Activated CD8-positive, alpha-beta memory T cell treated with anti-CD3 and anti-CD28 coated beads, Interleukin-2, amount 50 U/mL, for 24 hours (primary cell): ENCODE measurements at regions not wholly inside any gene's neighbourhood (a gene's known extent, or its start where the extent isn't known, plus 50 kb on each side); places are given as distances from the start of the nearest gene placed in this dataset.
"Not testable (repeated sequence)": the region's sequence is repeated elsewhere in the genome, so short reads cannot be mapped to it uniquely, and the experiment has no call there.

ENCODE experiments used
- DNase-seq: peaks from one replicate; pipeline ENCODE4 v3.0.0-alpha.2; 2020; ENCODE audit errors: extremely low read depth

DNA sequence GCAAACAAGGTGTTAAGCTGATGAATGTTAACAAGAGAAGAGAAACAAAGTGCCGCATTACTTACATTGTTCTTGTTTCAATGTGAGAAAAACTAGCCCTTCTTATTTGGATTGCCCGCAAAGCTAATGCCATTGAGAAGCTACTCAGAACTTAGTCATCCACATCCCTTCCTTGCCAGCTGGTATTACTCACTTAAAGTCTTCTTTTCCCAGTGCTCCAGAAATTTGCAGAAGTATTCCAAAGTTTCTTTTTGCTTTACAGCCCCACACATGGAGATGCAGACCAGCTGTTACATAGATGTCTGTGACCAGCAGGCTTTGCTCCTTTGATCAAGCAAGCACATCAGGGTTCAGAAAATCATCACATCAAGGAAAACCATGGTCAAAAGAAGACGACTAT is 529.0 kb downstream of the TBC1D32 start:
- no peak for DNase-seq

DNA sequence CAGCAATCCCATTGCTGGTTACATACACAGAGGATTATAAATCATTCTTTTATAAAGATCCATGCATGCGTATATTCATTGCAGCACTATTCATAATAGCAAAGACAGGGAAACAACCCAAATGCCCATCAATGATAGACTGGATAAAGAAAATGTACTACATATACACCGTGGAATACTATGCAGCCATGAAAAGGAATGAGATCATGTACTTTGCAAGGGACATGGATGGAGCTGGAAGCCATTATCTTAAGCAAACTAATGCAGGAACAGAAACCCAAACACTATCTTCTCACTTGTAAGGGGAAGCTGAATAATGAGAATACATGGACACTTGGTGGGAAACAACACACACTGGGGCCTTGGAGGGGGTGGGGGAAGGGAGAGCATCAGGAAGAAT is 529.7 kb downstream of the TBC1D32 start:
- DNase-seq: no peak

DNA sequence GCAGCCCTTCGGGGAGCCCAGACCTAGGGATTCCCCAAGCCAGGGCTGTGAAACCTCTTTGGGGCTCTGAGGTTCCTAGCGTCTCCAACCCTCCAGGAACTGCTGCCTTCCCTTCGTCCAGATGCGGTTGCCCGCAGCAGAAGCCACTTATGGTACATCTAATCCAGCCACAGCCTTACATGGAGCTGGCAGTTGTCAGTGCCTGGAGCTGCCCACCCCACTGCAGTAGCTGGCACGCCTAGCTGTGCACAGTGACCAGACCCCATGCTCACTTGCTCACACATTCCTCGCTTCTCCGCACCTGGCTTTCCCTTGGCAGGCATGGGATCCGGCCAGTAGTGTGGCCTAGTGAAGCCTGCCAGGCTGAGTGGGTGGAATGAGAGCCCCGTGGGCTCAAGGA is 547.6 kb downstream of the TBC1D32 start:
- DNase-seq: no peak

DNA sequence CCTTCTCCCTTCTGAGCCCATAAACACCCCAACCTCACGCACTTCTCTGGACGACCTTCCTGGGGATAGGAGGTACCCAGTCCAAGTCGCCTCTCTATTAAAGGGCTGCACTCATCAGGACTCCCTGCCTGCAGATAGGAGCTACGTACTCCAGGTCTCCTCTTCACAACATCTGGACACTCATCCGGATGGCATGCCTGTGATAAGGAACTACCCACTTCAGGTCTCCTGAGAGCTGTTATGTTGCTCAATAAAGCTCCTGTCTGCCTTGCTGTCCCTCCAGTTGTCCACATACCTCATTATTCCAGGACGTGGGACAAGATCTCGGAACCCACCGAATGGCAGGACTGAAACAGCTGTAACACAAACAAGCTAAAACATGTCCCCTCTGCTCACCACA is 548.0 kb downstream of the TBC1D32 start:
- DNase-seq: no peak

DNA sequence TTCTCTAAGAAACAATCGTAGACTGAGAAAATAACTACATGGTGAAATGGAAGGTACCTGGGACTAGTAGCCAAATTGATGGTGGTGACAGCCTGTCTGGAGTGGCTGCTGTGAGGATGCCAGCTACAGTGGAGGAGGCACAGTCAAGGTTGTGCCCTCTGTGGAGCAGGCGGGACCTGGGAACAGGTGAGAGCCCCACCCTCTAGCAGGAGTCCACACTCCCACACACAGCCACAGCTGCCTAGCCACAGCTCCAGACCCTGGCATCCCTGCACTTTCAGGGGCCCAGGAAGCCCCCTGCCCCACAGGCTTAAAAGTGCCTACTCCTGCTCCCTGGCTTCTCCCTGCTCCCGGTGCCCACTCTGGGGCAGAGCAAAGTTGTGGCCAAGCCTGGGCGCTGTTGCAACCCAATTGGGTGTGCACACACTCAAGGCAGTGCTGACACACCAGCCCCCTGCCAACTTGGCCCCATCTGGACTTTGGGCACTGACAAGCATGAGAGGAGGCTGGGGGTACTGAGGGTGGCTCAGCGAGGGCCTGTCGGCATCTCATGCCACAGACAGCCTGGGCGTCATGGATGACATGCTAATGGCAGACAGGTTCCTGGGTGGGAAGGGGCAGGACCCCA is 548.7 kb downstream of the TBC1D32 start:
- no peak for DNase-seq

DNA sequence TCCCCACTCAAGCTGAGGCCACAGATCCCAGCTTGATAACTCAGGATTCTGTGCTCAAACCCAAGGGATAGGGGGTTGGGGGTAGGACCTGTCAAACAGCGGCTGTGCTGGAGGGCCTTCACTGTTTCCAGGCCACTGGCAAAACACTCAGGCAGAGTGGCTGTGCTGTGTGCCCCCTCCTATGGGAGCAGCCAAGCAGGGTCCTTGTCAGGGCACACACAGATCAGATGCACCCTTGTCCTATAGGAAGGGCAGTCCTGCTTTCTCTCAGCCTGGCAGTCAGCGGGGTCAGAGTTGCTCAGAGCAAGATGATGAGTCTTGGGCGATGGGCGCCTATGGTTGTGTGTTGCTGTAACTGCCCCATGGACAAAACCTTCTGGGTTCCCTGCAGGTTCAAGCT is 554.8 kb downstream of the TBC1D32 start:
- DNase-seq: no peak

DNA sequence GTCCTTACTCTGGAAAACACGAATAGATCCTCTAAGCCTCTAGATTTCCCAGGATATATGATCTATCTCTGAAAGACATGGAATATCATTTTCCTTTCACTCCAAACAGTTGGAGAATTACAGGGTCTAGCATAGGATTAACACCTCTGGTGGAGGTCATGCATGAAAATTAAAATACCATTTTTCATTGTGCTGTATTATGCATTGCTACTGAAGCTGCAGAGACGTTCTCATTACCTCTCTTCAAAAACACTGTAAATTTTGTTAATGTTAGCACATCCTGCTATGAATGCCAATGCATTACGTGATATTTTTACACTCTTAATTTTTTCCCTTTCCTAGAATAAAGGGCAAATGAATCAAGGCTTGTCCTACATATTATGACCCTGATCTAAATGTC is 558.6 kb downstream of the TBC1D32 start:
- no peak for DNase-seq

DNA sequence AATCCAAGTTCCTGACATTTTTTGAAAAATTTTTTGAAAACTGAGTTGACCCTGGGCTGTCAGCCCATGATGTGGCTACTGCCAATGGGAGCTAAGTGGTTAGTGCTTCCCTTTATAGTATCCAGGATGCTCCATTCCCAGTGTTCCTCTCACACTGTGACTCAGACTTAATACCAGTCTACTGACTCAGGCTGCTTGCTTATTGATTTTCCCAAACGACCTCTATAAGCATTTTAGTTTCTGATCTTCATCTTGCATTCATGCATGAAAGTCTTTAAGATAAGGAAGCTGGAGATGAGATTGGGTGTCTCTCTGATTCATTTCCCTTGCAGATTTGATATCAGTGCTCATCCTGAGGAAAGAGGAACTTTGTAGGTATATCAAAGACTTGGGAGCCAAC is 560.0 kb downstream of the TBC1D32 start:
- DNase-seq: no peak

DNA sequence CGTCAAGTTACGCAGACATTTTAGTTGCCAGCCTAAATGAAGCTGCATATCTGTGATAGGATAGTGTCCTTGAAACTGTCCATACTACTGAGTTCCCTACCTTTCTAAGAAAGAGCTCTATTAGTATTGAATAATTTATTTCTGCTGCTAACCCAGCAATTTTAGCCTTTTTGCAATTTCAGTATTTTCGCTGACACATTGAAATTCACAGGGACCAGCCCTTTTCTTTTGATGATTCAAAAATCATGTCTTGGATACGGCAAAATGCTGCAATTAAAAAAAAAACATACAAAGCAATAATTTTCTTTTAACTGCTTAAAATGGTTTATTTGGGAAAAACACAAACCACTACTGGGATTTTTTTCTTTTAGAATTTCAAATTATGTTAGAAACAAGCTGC is 563.3 kb downstream of the TBC1D32 start:
- no peak for DNase-seq

DNA sequence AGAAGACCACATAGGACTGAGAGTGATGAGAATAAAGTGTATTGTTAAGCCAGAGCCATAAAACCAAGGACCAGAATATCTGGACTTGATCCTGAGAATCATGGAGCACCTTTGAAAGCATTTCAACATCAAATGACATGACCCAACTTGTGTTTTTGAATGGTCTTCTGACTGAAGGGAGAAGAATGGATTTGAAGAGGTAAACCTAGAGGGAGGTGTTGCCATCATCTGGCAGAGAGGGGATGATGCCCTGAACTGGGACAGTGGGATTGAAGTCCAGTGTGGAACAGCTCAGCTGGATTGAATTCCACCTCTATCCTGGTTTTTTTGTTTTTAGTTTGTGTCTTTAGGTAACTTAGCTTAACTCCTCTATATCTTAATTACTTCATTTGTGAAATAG is 570.0 kb downstream of the TBC1D32 start:
- DNase-seq: no peak

DNA sequence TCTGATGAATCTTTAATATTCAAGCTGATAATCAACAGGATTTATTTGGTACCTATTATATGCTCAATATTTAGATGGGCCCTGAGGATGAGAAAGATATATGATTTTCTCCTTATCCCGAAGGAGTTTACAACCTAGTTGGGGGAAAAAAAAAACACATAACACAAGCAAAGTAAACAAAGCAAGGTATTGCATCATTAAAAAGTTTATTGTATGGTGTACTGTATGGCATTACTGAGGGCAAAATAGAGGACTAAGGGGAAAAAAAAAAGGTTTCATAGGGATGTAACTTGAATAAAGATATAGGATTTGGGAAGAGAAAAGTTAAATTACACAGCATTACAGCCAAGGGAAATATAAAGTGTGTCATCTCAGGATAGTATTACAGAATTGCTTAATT is 574.7 kb downstream of the TBC1D32 start:
- DNase-seq: no peak

DNA sequence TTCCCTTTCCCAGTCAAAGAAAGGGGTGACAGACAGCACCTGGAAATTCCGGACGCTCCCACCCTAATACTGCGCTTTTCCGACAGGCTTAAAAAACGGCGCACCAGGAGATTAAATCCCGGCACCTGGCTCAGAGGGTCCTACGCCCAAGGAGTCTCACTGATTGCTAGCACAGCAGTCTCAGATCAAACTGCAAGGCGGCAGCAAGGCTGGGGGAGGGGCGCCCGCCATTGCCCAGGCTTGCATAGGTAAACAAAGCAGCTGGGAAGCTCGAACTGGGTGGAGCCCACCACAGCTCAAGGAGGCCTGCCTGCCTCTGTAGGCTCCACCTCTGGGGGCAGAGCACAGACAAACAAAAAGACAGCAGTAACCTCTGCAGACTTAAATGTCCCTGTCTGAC is 585.7 kb downstream of the TBC1D32 start:
- DNase-seq: not testable (repeated sequence)

DNA sequence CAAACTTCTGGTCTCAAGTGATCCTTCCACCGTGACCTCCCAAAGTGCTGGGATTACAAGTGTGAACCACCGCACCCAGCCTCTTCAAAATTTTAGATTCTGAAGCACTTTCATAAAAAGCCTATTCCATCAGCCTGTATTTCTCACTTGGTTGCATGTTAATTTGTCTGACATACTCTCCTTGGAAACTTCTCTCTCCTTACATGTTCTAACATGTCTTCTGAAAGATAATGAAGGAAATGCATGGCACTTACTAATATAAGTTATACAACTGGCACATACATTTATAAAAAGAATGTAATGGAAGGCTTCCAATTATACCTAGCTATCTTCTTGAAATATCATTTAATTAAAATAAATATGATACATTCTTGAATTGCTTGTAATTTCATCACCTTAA is 597.5 kb downstream of the TBC1D32 start:
- DNase-seq: no peak

DNA sequence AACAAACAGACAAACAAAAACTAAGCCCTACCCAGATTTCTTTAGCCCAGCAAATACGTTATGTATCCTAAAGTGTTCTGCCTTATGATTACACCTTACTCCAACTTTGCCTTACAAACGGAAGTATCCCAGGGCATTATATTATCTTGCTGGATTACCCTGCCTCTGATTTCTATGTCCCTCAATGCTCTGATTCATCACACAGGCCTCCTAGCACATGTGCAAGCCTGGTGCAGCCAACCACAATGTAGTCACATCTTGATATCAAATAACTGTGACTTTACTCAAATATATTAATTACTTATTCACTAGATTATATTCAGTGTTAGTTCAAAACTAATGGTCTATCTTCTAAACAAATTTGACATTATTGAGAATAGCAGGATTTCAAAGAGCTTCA is 598.6 kb downstream of the TBC1D32 start:
- DNase-seq: no peak

DNA sequence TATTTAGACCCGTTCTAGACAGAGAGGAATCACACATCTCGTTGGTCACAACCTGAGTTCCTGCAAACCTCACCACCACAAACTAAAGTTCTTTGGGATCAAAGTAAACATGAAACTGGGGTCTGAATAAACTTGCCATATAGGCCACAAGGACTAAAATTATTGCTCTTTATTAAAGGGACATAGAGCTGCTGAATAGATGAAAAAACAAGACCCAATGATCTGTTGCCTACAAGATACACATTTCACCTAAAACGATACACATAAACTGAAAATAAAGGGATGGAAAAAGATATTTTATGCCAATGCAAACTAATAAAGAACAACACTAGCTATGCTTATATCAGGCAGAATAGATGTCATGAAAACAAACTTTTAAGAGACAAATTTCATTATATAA is 623.0 kb downstream of the TBC1D32 start:
- DNase-seq: no peak

DNA sequence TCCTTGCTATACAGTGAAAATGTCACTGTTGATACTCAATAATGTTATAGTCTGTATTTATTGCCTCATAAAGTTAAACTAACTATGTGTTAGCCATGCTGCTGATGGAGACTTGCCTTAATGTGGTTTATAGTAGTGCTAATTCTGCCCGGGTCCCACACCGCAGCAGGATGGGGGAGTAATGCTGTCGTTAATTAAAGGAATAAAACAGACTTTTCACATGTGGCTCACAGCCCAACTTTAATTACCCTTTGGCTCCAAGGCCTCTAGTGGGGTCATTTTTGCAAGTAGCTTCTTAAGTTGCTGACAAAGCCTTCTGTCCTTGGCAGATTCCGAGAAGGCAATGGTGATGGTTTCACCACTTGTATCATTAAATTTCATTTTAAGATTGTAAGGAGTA is 634.3 kb downstream of the TBC1D32 start:
- no peak for DNase-seq

DNA sequence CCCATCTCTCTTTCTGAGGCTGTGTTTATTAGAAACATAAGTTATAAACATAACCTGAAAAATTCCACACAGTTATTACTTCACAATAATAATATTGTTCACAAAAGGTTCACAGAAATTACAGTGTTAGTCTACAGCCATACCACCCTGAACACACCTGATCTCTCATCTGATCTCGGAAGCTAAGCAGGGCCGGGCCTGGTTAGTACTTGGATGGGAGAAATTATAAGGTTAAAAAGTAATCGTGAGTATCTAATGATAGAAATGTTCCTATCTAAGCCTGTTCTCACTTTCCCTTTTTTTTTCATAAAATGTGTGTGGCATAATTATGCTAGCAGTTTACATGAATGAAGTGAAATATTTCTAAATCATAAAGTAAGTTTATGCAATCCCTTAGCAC is 647.8 kb downstream of the TBC1D32 start:
- no peak for DNase-seq

DNA sequence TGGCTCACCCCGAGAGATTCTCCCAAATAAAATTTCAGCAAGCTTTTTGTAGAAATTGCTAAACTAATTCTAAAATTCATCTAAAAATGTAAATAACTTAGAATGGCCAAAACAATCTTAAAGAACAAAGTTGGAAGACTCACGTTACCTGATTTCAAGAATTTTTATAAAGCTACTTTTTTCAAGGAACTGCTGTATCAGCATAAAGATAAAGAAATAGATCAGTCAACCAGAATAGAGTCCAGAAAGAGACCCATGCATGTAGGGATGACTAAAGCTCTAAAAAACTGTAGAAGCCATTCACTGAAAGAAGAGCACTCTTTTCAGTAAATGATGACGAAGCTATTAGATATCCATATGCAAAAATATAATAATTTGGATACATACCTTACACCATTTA is 652.1 kb downstream of the TBC1D32 start:
- no peak for DNase-seq

DNA sequence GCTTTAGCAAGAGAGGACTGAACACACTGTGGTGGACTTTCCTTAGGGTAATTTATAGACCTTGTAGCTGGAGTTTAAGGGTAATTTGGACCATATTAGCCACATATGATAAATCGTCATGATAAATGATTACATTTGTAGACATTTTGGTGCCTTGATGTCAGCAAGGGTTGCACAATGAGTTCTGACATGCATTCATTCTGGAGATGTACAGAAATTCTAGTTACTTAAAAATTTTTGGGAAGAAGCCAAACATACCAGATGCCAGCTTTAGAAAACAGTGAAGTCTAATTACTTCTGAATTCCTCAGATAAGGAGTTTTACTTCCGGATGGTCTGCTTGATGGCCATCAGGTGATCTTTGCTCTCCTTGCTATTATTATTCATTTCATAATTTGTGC is 653.1 kb downstream of the TBC1D32 start:
- DNase-seq: no peak

DNA sequence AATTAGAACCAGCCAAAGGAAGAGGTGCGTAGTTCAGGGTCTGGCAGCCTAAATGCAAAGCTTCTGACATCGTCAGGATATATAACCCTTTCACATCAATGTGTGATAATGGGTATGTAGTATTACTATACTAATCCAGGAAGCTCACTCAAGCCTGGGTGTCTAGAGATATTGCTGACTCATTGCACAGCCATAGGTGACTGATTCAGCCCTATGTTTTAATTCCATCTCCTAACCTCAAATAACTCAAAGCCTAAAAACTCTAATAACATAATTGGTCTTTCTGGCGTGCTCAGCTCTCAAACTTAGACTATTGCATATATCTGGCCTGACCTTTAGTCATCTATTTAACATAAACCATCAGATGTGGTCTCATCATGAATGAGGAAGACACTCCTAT is 658.4 kb downstream of the TBC1D32 start:
- no peak for DNase-seq

DNA sequence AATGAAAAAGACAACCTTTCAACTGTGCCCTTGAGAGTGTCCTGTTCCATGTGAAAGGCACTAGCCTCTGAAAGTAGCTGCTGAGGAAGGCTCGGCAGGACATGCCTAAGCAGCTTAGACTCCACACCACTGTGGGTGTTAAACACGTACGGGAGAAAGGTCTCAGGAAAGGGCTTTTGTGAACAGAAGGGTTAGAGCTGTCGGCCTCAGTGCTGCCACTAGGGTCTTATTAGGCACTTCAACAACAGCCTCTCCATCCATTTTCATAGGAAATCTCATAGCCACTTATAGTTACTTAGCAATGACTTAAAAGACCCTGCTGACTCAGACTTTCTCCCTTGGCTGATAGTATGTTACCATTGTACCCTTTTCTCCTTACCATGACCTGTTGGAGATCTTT is 662.8 kb downstream of the TBC1D32 start:
- no peak for DNase-seq

DNA sequence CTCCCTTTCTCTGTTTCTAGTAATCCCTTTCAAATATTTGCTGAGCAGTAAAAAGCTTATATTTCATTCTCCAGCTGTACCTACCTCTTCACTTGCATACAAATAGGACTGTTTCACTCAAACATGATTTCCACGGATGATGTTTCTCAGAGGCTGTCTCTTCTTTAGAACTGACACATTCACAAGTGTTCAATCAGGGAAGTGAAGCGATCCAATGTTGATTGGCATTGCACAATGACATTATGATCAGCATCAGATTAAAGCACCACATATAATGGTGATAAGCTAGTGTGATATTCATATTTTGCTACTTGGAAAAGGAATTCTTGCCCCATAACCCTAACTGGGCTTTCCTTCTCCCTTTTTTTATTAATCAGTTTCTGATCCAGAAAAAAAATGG is 681.8 kb downstream of the TBC1D32 start:
- DNase-seq: no peak

DNA sequence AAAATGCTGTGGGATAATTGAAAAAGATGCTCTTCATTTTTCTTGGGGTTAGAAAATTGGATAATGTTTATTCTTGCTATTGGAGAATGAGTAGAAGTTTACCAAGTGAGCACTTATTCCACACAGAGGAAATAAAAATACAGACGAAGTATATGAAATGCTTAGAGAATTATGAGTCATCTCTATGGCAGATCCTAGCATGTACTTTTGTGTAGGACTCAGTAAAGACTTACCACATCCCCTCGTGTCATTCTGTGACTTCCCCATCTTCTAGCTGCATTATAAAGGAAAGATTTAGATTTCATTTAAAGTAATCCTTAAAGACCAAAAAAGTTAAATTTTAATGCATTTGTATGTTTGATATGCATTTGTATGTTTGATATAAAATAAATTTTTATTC is 685.6 kb downstream of the TBC1D32 start:
- no peak for DNase-seq

DNA sequence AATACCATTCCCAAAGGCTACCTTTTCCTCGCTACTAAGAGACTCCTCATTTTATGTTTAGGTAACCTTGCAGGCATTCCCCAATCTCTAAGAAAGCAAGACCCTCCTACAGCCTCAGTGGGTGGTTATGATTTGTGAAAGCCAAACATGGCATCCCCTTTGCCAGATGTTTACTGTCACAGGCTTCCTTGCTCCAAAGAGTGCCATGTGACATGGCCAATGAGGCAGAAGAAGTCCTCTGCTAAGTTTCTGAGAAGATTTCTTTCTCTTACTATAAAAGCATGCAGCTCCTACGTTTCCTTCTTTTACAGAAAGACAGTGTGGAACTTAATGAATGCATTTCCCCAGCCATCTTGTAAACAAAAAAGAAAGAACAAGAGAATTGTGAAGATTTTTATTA is 688.2 kb downstream of the TBC1D32 start:
- DNase-seq: no peak

DNA sequence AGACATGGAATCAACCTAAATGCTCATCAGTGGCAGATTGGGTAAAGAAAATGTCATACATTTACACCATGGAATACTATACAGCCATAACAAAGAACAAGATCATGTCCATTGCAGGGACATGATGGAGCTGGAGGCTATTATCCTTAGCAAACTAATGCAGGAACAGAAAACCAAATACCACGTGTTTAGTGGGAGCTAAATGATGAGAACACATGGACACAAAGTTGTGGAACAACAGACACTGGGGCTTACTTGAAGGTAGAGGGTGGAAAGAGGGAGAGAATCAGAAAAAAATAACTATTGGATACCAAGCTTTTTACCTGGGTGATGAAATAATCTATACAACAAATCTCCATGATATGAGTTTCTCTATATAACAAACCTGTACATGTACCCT is 701.3 kb downstream of the TBC1D32 start:
- no peak for DNase-seq
